ENCODE measurements at regions not wholly inside any gene's neighbourhood (a gene's known extent, or its start where the extent isn't known, plus 50 kb on each side); places are given as distances from the start of the nearest gene placed in this dataset.

GRCh38 chr17:33864758-33865229, 390.3 kb upstream of the CCL2 start:
- intact Hi-C loops (cut with DNase I, micrococcal nuclease): no loop called here
- Histone ChIP-seq H3K9me3 (no peaks in the 10 kb centered on the region), H3K4me3 (no peak overlapping the region), H3K36me3 (ENCODE audit: low read depth) (no peaks in the 10 kb centered on the region), H3K4me1 (ENCODE audit: low read depth) (no peaks in the 10 kb centered on the region)
- no peak for TF ChIP-seq CTCF (IDR thresholded peaks at IDR 0.05)
- no peak for DNase-seq
- ATAC-seq: no peak

GRCh38 chr17:33868899-33869298, 386.2 kb upstream of the CCL2 start:
- Histone ChIP-seq H3K36me3 (ENCODE audit: low read depth) (no peaks in the 10 kb centered on the region), H3K9me3 (no peaks in the 10 kb centered on the region), H3K4me1 (ENCODE audit: low read depth) (no peaks in the 10 kb centered on the region), H3K4me3 (no peak overlapping the region)
- intact Hi-C loops (cut with DNase I, micrococcal nuclease): no loop called here
- ATAC-seq: no peak
- TF ChIP-seq CTCF (IDR thresholded peaks at IDR 0.05): no peak
- DNase-seq: no peak

GRCh38 chr17:33870936-33871335, 384.1 kb upstream of the CCL2 start:
- DNase-seq: no peak
- H3K36me3 ChIP-seq (ENCODE audit: low read depth): no peaks in the 10 kb centered on the region
- no peak for TF ChIP-seq CTCF (IDR thresholded peaks at IDR 0.05)
- H3K4me1 ChIP-seq (ENCODE audit: low read depth): no peaks in the 10 kb centered on the region
- no peaks in the 10 kb centered on the region for H3K9me3 ChIP-seq
- intact Hi-C loops (cut with DNase I, micrococcal nuclease): no loop called here
- no peak overlapping the region for H3K4me3 ChIP-seq
- ATAC-seq: no peak

- peak; percentile 62 for ATAC-seq
- TF ChIP-seq CTCF (IDR thresholded peaks at IDR 0.05): no peak
- intact Hi-C loops (cut with DNase I, micrococcal nuclease): no loop called here
- H3K4me1 ChIP-seq (ENCODE audit: low read depth): no peaks in the 10 kb centered on the region
- DNase-seq: no peak
- H3K36me3 ChIP-seq (ENCODE audit: low read depth): no peaks in the 10 kb centered on the region
- H3K4me3 ChIP-seq: no peak overlapping the region
- H3K9me3 ChIP-seq: no peaks in the 10 kb centered on the region
These were observed 383.2 kb upstream of the CCL2 start for GRCh38 chr17:33871720-33872540.

- no peak for TF ChIP-seq CTCF (IDR thresholded peaks at IDR 0.05)
- no peak for DNase-seq
- no peak for ATAC-seq
- H3K4me3 ChIP-seq: no peak overlapping the region
- H3K9me3 ChIP-seq: no peaks in the 10 kb centered on the region
- intact Hi-C loops (cut with DNase I, micrococcal nuclease): no loop called here
- H3K4me1 ChIP-seq (ENCODE audit: low read depth): no peaks in the 10 kb centered on the region
- no peaks in the 10 kb centered on the region for H3K36me3 ChIP-seq (ENCODE audit: low read depth)
These were observed 381.9 kb upstream of the CCL2 start for GRCh38 chr17:33873201-33873617.
